ENCODE measurements at regions not wholly inside any gene's neighbourhood (a gene's known extent, or its start where the extent isn't known, plus 50 kb on each side); places are given as distances from the start of the nearest gene placed in this dataset.
A peak's percentile ranks its signal among the peaks of the same experiment; 100 is the strongest.

- no peak overlapping the region for H3K27ac ChIP-seq
- TF ChIP-seq POLR2AphosphoS5 (IDR thresholded peaks at IDR 0.05) (no peak), POLR2A (IDR thresholded peaks at IDR 0.05) (no peak), EP300 (IDR thresholded peaks at IDR 0.05) (no peak), CTCF (IDR thresholded peaks at IDR 0.05) (no peak)
- DNase-seq (no peak), ATAC-seq (ENCODE audit: low FRiP score in 2 of 2) (no peak)
- H3K9me3 ChIP-seq = no peaks in the 10 kb centered on the region
- H3K4me3 ChIP-seq = no peak overlapping the region
- 92 to 93% methylated on average over 5 of the region's 5 CpGs for WGBS, 2 donors
- H3K27me3 ChIP-seq = no peaks in the 10 kb centered on the region
- H3K36me3 ChIP-seq = no peaks in the 10 kb centered on the region
- H3K4me1 ChIP-seq = peaks cover 0 to 13% (median 6%) of the 10 kb centered on the region in 4 donors
These were observed 52.2 kb upstream of the ABCA1 start for GRCh38 chr9:104980039-104980654.

GRCh38 chr9:104981543-104982129 lies 53.7 kb upstream of the ABCA1 start:
- DNase-seq = no peak
- 92% methylated on average over 8 of the region's 8 CpGs for WGBS, 2 donors
- no peak for ATAC-seq (ENCODE audit: low FRiP score in 2 of 2)
- H3K27me3 ChIP-seq = no peaks in the 10 kb centered on the region
- H3K27ac ChIP-seq = no peak overlapping the region
- H3K4me1 ChIP-seq = peaks cover 0 to 13% (median 6%) of the 10 kb centered on the region in 4 donors
- H3K36me3 ChIP-seq = no peaks in the 10 kb centered on the region
- TF ChIP-seq EP300 (IDR thresholded peaks at IDR 0.05) = no peak
- no peak for TF ChIP-seq CTCF (IDR thresholded peaks at IDR 0.05)
- no peak for TF ChIP-seq POLR2A (IDR thresholded peaks at IDR 0.05)
- no peak for TF ChIP-seq POLR2AphosphoS5 (IDR thresholded peaks at IDR 0.05)
- H3K4me3 ChIP-seq = no peak overlapping the region
- no peaks in the 10 kb centered on the region for H3K9me3 ChIP-seq

GRCh38 chr9:104982543-104982942 lies 54.6 kb upstream of the ABCA1 start:
- H3K9me3 ChIP-seq = no peaks in the 10 kb centered on the region
- no peak overlapping the region for H3K4me3 ChIP-seq
- TF ChIP-seq EP300 (IDR thresholded peaks at IDR 0.05) = no peak
- no peak for TF ChIP-seq CTCF (IDR thresholded peaks at IDR 0.05)
- TF ChIP-seq POLR2AphosphoS5 (IDR thresholded peaks at IDR 0.05) = no peak
- TF ChIP-seq POLR2A (IDR thresholded peaks at IDR 0.05) = no peak
- H3K27me3 ChIP-seq = no peaks in the 10 kb centered on the region
- DNase-seq (no peak), ATAC-seq (ENCODE audit: low FRiP score in 2 of 2) (peak in 1 of 2 donors; percentile 40)
- H3K4me1 ChIP-seq = peaks cover 0 to 13% (median 6%) of the 10 kb centered on the region in 4 donors
- H3K36me3 ChIP-seq = no peaks in the 10 kb centered on the region
- no peak overlapping the region for H3K27ac ChIP-seq
- WGBS, 2 donors = 70 to 73% methylated on average over 3 of the region's 3 CpGs

GRCh38 chr9:104983491-104983890 lies 55.5 kb upstream of the ABCA1 start:
- ATAC-seq (ENCODE audit: low FRiP score in 2 of 2) (no peak), DNase-seq (no peak)
- H3K4me1 ChIP-seq = peaks cover 0 to 13% (median 6%) of the 10 kb centered on the region in 4 donors
- H3K36me3 ChIP-seq = no peaks in the 10 kb centered on the region
- no peaks in the 10 kb centered on the region for H3K27me3 ChIP-seq
- WGBS, 2 donors = 49 to 56% methylated on average over 3 of the region's 3 CpGs
- H3K27ac ChIP-seq = no peak overlapping the region
- no peaks in the 10 kb centered on the region for H3K9me3 ChIP-seq
- H3K4me3 ChIP-seq = no peak overlapping the region
- no peak for TF ChIP-seq POLR2A (IDR thresholded peaks at IDR 0.05)
- TF ChIP-seq CTCF (IDR thresholded peaks at IDR 0.05) = no peak
- TF ChIP-seq POLR2AphosphoS5 (IDR thresholded peaks at IDR 0.05) = no peak
- TF ChIP-seq EP300 (IDR thresholded peaks at IDR 0.05) = no peak

GRCh38 chr9:104984121-104984520 lies 56.2 kb upstream of the ABCA1 start:
- H3K4me1 ChIP-seq = peaks cover 0 to 13% (median 6%) of the 10 kb centered on the region in 4 donors

More at GRCh38 chr9:104984121-104984520, 56.2 kb upstream of the ABCA1 start:
- Histone ChIP-seq H3K27me3 (no peaks in the 10 kb centered on the region), H3K27ac (no peak overlapping the region), H3K9me3 (no peaks in the 10 kb centered on the region), H3K36me3 (no peaks in the 10 kb centered on the region), H3K4me3 (no peak overlapping the region)
- TF ChIP-seq EP300 (IDR thresholded peaks at IDR 0.05) = no peak
- no peak for TF ChIP-seq POLR2AphosphoS5 (IDR thresholded peaks at IDR 0.05)
- no peak for TF ChIP-seq CTCF (IDR thresholded peaks at IDR 0.05)
- TF ChIP-seq POLR2A (IDR thresholded peaks at IDR 0.05) = no peak
- no peak for DNase-seq
- WGBS, 2 donors = 33 to 41% methylated on average over 5 of the region's 5 CpGs
- no peak for ATAC-seq (ENCODE audit: low FRiP score in 2 of 2)

Data from upper lobe of left lung (tissue), 6 donors.